HG02588 (cell line): ENCODE measurements at regions not wholly inside any gene's neighbourhood (a gene's known extent, or its start where the extent isn't known, plus 50 kb on each side); places are given as distances from the start of the nearest gene placed in this dataset.

ENCODE experiments used
- ATAC-seq: cut with Tn5 transposase; IDR thresholded peaks from one replicate; pipeline ENCODE4 v1.9.1; 2021; ENCODE audit warnings: mild to moderate bottlenecking, moderate library complexity; ENCODE audit not compliant: unreplicated experiment

- no peak for ATAC-seq
Observed at GRCh38 chr20:39554341-39554740, 592.2 kb downstream of the DHX35 start.

- ATAC-seq: no peak
Observed at GRCh38 chr20:39553120-39553519, 591.0 kb downstream of the DHX35 start.

GRCh38 chr20:39549733-39550132, 587.6 kb downstream of the DHX35 start:
- ATAC-seq: no peak

GRCh38 chr20:39547546-39548408, 585.6 kb downstream of the DHX35 start:
- no peak for ATAC-seq

GRCh38 chr20:39541136-39541803, 579.1 kb downstream of the DHX35 start:
- no peak for ATAC-seq

- ATAC-seq: no peak
Observed at GRCh38 chr20:39538317-39538716, 576.2 kb downstream of the DHX35 start.

- ATAC-seq: no peak
Observed at GRCh38 chr20:39535301-39535700, 573.2 kb downstream of the DHX35 start.

- no peak for ATAC-seq
Observed at GRCh38 chr20:39534846-39535245, 572.7 kb downstream of the DHX35 start.

GRCh38 chr20:39533858-39534257, 571.7 kb downstream of the DHX35 start:
- no peak for ATAC-seq

- no peak for ATAC-seq
Observed at GRCh38 chr20:39532205-39532604, 570.1 kb downstream of the DHX35 start.

- ATAC-seq: no peak
Observed at GRCh38 chr20:39528436-39528835, 566.3 kb downstream of the DHX35 start.

GRCh38 chr20:39524371-39524911, 562.3 kb downstream of the DHX35 start:
- no peak for ATAC-seq

GRCh38 chr20:39523405-39523804, 561.3 kb downstream of the DHX35 start:
- ATAC-seq: no peak

- ATAC-seq: no peak
Observed at GRCh38 chr20:39518654-39519053, 556.5 kb downstream of the DHX35 start.

GRCh38 chr20:39516964-39517363, 554.8 kb downstream of the DHX35 start:
- ATAC-seq: no peak

GRCh38 chr20:39504710-39505094, 542.6 kb downstream of the DHX35 start:
- ATAC-seq: no peak

- ATAC-seq: no peak
Observed at GRCh38 chr20:39503902-39504709, 542.0 kb downstream of the DHX35 start.

- ATAC-seq: no peak
Observed at GRCh38 chr20:39492223-39492797, 530.2 kb downstream of the DHX35 start.

GRCh38 chr20:39491711-39492110, 529.6 kb downstream of the DHX35 start:
- ATAC-seq: no peak

GRCh38 chr20:39489986-39490560, 527.9 kb downstream of the DHX35 start:
- no peak for ATAC-seq
